Cerebellar nuclear complex (tissue), 1 donor: ENCODE measurements at regions not wholly inside any gene's neighbourhood (a gene's known extent, or its start where the extent isn't known, plus 50 kb on each side); places are given as distances from the start of the nearest gene placed in this dataset.

ENCODE experiments used
- DNase-seq, 2 experiments: peaks; one replicate each; lab custom pipeline; 2025; lab: John Stamatoyannopoulos, UW

DNA sequence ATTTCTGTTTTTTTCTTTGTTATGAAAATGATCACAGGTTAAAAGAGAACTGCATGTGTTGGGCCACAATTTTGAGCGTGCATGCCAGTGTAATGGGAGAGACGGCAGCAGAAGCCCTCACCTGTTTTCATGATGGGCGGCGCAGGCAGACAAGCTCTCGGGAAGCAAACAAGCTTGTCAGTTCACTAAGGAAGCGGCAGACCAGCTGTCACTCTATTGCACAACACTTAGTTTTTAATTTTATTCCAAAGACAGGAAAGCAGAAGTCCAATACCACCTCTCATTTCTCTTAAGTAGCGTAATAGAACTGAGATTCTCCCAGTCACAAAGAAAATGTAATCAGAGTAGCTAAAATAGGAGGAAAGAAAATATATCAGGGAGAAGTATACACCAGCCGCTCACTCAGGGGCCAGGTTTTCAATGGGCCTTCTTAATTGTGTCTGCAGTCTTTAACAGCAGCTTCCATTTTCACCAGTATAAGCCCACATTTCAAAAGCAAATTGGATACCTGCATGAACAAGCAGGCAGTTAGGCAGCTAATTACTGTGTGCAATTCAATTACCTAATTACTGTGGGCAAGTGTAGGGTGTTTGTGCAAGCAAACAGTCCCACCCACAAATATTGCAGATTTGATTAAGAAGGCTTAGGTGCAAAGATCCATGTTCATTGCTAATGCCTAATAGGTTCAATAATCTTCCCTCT is 711.4 kb downstream of the DIAPH3 start:
- DNase-seq = no peak

- DNase-seq = no peak
These were observed 704.7 kb downstream of the DIAPH3 start for GRCh38 chr13:59458908-59459579.

GRCh38 chr13:59459972-59460371 is 703.8 kb downstream of the DIAPH3 start:
- no peak for DNase-seq

DNA sequence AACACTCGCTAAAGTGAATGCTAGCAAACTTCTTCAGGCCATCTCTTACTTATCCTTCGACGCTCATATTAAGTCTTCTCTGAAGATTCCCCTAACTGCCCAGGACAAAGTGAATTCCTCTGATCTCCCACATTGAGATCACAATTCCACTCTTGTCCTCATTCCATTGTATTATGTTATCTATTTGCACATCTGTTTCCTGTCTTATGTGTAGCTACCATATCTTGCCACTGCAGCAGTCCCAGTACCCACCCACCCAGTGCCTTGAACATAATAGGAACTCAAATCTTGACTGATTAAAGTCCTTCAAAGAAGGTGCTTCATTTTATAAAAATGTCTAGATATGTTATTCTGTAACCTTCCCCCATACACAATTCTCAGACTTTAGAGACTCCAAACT is 702.3 kb downstream of the DIAPH3 start:
- DNase-seq = no peak

GRCh38 chr13:59463023-59463422 is 700.7 kb downstream of the DIAPH3 start:
- DNase-seq = no peak

DNA sequence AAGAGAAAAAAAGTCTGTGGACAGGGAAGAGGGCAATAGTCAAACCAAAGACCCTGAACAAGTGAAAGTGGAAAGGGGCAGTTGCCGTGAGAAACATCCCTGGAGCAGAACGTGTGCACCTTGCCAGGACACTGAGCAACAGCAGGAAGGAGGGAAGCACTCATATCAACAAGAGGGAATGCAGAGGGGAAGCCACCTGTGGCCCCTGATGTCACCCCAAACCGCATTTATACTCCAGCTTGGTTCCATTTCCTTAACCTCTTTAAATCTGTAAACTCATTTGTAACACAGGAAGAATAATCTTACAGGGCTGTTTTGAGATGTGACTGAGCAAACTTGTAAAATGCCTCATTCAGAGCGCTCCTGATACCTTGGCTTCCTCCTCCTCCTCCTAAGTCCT is 698.8 kb downstream of the DIAPH3 start:
- DNase-seq = no peak

GRCh38 chr13:59468396-59468795 is 695.3 kb downstream of the DIAPH3 start:
- no peak for DNase-seq

GRCh38 chr13:59471106-59471505 is 692.6 kb downstream of the DIAPH3 start:
- DNase-seq = no peak

DNA sequence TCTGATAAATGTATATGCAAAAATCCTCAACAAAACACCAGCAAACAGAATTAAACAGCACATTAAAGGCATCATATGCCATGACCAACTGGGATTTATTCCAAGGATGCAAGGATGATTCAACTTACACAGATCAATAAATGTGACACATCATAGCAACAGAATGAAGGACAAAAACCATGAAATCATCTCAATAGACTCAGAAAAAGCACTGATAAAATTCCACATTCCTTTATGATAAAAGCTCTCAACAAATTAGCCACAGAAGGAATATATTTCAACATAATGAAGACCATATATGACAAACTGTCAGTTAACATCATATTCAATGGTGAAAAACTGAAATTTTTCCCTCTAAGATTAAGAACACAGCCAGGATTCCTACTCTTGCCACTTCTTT is 691.6 kb downstream of the DIAPH3 start:
- DNase-seq = no peak

GRCh38 chr13:59474696-59475095 is 689.0 kb downstream of the DIAPH3 start:
- DNase-seq = no peak

DNA sequence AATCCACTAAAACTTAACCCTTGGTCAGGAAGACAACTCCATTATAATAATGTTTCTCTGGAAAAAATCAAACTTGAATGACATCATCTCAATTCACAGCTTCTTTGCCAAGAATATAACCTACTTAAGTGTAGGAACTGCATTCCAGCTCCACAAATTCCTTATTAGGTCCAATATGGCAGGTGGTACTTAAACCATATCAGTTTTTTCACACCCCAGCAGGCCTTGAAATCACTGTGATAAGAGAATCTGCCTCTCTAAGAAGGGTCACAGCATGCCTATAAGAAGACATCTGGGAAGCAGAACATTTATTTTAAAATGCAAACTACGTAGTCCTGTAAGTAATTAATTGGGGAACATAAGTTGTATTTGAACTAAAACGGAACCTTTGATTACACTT is 687.8 kb downstream of the DIAPH3 start:
- DNase-seq = no peak

DNA sequence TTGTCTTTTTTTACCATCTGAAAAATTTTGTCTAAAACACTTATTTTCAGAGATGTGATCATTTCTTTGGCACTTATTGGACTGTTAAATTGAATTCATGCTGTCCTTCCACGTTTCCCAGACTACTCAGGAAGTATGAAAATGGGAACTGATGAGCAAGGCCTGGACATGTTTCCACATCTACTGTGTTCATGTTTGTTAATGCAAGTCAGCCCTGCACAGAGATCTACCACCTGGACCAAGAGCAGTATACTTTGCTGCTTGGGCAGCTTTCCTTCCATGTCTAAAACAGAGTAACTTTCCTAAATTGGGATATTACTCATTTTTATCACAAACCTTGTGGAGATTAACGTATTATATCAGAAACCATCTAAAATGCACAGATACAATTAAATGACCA is 687.4 kb downstream of the DIAPH3 start:
- DNase-seq = no peak

- DNase-seq = no peak
These were observed 686.7 kb downstream of the DIAPH3 start for GRCh38 chr13:59477011-59477410.

DNA sequence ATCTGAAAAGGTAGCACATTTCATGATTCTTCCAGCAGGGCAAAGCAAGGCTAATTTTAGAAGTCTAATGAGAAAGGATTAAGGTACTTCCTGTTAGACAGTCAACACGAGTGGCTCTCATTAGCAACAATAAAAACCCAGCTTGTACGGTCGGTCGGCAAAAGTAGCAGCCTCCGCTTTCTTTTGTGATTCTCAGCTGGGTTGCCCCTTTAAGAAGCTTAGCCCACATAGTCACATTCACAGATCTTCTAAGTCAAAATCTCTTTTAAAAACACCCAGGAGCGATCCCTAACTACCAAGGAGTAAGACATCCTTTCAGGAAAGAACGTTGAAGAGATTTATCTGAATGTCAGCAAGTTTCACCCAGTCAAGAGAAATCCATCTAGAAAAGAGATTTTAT is 684.8 kb downstream of the DIAPH3 start:
- no peak for DNase-seq

- no peak for DNase-seq
These were observed 684.1 kb downstream of the DIAPH3 start for GRCh38 chr13:59479629-59480028.

- DNase-seq = no peak
These were observed 683.1 kb downstream of the DIAPH3 start for GRCh38 chr13:59480396-59481259.

DNA sequence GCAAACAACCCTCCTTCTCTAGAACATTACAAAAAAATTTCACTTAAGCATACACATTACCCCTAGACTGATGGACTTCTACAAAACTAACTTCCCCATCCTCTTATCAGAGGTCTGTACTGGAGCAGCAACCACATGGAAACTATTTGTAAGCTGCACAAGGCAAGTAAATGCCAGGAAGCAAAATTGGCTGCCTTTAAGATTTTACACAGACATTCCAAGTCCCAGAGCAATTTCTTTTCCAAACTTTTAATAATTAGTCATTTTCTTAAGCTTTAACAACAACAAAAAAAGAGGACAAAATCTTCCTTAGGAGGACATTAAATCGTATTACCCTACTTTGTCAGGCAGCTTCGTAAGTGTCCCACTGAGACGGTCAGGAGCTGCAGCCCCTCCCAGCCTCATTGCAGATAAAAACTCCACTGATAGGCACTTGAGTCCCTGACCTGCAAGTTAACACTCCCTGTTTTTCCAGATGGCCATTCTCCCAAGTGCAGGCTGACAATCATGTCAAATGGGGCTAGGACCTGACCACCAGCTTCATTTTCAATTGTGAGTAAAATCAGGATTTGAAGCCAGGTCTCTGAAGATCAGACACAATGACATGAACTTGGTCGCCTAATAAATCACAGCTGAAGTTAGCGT is 680.1 kb downstream of the DIAPH3 start:
- DNase-seq = no peak

DNA sequence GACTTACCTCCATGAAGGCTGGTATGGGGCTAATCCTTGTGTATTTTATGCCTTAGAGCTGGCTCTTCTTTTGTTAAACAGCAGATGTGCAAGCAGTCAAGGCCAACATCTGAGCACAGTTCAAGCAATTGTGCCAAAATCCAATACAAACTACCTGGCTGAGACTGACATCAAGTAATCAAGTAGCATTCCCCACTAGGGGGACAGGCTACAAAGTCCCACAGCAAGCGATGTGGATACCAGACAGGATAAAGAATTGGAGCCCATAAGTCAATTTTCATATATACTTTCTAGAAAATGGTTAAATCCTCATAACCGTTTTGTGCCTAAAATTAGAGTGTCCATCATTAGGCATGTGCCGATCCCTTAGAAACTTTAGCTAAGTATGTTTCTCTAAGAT is 675.8 kb downstream of the DIAPH3 start:
- DNase-seq = no peak

DNA sequence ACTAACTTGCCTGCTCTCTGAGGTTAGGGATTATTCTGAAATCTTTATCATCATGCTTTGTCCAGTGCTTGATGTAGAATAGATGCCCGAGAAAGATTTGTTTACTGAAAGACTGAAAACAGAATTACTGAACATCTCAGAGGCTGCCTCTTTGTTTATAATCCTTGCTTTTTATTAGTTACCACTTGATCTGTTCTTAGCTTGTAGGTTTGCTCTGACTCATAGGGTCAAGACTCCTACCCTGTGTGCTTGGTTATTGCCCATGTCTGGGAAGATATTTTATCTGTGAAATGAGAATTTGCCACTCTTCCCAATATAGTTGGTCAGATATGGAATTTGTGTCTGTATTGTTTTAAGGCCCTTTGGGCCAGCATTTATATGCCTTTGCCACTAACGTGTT is 675.3 kb downstream of the DIAPH3 start:
- no peak for DNase-seq

DNA sequence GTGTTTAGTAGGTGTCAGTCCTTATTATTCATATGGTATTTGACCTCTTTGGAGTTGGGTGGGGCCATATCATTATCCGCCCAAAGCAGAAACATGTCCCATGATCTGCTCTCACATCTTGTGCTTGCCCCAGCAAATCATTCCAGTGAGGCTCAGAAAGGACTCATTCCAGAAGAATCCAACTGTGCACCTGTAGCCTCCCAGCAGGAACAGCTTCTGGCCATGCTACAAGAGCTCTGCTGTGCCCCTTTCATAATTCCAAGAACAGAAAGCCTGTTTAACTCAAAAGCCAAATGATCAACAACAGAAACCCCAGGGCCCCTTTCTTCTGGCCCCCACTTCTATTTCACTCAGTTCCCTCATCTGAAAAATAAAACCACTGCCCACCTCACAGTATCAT is 673.1 kb downstream of the DIAPH3 start:
- peak in 1 of 2 experiments; percentile 0 for DNase-seq

- no peak for DNase-seq
These were observed 671.6 kb downstream of the DIAPH3 start for GRCh38 chr13:59492030-59492636.

- DNase-seq = no peak
These were observed 670.2 kb downstream of the DIAPH3 start for GRCh38 chr13:59493436-59493965.
